ENCODE measurements at regions not wholly inside any gene's neighbourhood (a gene's known extent, or its start where the extent isn't known, plus 50 kb on each side); places are given as distances from the start of the nearest gene placed in this dataset.
"Not testable (repeated sequence)": the region's sequence is repeated elsewhere in the genome, so short reads cannot be mapped to it uniquely, and the experiment has no call there.

- no peak for DNase-seq
Measured at GRCh38 chr15:62413786-62414185, 248.7 kb upstream of the C2CD4B start.

GRCh38 chr15:62415498-62415897 is 250.4 kb upstream of the C2CD4B start:
- DNase-seq = no peak

GRCh38 chr15:62416526-62416925 is 251.4 kb upstream of the C2CD4B start:
- no peak for DNase-seq

- DNase-seq = no peak
Measured at GRCh38 chr15:62417439-62417838, 252.4 kb upstream of the C2CD4B start.

- not testable (repeated sequence) for DNase-seq
Measured at GRCh38 chr15:62418496-62418895, 253.4 kb upstream of the C2CD4B start.

- DNase-seq = no peak
Measured at GRCh38 chr15:62419192-62419591, 254.1 kb upstream of the C2CD4B start.

GRCh38 chr15:62420371-62420770 is 255.3 kb upstream of the C2CD4B start:
- not testable (repeated sequence) for DNase-seq

- no peak for DNase-seq
Measured at GRCh38 chr15:62421289-62421688, 256.2 kb upstream of the C2CD4B start.

GRCh38 chr15:62426387-62426956 is 261.4 kb upstream of the C2CD4B start:
- no peak for DNase-seq

- DNase-seq = no peak
Measured at GRCh38 chr15:62428259-62428658, 263.2 kb upstream of the C2CD4B start.

- no peak for DNase-seq
Measured at GRCh38 chr15:62428851-62429598, 263.9 kb upstream of the C2CD4B start.

- DNase-seq = no peak
Measured at GRCh38 chr15:62430056-62430455, 265.0 kb upstream of the C2CD4B start.

GRCh38 chr15:62430552-62430951 is 265.5 kb upstream of the C2CD4B start:
- DNase-seq = no peak

- DNase-seq = no peak
Measured at GRCh38 chr15:62431008-62431797, 266.1 kb upstream of the C2CD4B start.

- DNase-seq = no peak
Measured at GRCh38 chr15:62431817-62432216, 266.7 kb upstream of the C2CD4B start.

GRCh38 chr15:62432702-62433398 is 267.8 kb upstream of the C2CD4B start:
- no peak for DNase-seq

GRCh38 chr15:62436235-62436634 is 271.1 kb upstream of the C2CD4B start:
- DNase-seq = no peak

- DNase-seq = no peak
Measured at GRCh38 chr15:62437753-62438152, 272.7 kb upstream of the C2CD4B start.

- DNase-seq = no peak
Measured at GRCh38 chr15:62439543-62440016, 274.5 kb upstream of the C2CD4B start.

- DNase-seq = no peak
Measured at GRCh38 chr15:62440362-62441105, 275.4 kb upstream of the C2CD4B start.

GRCh38 chr15:62444104-62445022 is 279.3 kb upstream of the C2CD4B start:
- DNase-seq = no peak
